Amniotic epithelial cell (primary cell): ENCODE measurements at regions not wholly inside any gene's neighbourhood (a gene's known extent, or its start where the extent isn't known, plus 50 kb on each side); places are given as distances from the start of the nearest gene placed in this dataset.

Experiments
- DNase-seq: peaks from one replicate; pipeline ENCODE4 v3.0.0-alpha.2; 2010; ENCODE audit warnings: low read depth

DNA sequence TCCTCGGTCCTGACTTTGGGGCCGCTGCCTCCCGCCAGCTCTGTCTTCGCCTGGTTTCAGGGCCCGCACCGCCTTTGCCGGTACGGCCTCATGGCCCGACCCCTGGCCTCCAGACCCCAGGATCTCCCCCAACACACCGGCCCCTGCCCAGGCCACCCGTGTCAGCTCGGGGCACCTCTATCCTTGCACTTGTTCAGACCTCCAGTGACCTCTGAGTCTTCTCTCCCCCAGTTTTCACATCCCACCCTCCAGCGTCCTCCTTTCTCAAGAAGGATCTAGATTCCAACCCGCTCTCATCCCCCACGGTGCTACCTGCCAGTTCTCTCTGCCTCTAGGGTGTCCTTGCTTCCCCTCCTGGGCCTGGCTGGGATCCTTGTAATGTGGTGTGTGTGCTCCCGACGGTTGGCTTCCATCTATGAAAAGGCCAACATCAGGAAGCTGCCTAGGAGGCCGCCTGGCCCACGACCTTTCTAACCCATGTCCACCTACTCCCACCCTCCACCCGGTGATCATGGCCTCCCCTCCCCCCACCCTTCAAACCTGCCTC, 61.1 kb downstream of the SPATA31C2 start:
- DNase-seq, result no peak

DNA sequence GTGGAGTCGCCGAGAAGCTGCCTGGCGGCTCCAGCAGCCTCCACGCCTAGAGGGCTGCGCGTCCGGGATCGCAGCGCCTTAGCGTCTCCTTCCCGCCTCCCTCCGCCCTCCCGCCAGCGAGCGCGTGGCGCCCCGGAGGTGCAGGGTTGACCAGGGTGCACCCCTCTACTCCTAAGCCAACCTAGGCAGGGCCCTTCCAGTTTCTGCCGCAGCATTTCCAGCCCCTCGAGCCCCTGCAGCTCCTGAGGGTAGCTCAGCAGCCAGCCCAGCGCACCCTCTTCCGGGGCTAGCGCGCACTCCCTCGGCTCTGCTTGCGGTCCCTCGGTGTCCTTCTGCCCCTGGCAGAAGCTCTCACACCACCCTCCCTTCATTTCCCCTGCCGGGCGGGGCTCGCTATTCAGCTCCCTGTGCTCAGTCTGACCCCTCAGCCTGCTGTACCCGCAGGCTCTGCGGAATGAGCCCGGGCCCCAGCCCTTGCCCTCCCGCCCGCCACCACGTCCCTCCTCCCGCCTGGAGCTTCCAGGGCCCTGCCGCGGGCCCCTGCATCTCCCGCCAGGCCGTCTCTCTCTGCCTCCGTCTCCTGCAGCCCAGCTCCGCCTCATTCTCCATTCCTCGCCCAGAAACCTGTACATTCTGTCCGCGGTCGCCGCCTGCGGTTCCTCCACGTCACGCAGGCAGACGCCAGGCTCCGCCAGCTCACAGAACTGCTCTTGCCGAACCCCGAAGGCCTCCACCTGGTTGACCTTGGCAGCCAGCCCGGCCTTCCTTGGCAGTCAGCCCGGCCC, 61.8 kb downstream of the SPATA31C2 start:
- peak; percentile 96 for DNase-seq

DNA sequence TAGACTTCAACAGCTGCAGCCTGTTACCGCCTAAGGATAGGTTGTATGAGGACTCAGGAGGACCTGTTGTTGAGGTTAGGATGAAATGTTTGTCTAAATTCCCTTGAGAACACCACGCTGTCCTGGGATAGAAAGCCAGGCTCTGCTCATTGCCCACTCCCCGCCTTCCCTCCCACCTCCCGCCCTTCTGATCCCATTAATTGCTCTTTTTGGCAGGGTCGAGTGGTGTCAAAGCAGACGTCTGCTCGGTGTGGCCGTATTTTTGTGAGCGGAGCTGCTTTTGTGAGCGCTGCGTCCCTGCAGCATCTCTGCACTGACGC, 62.3 kb downstream of the SPATA31C2 start:
- peak; percentile 64 for DNase-seq

DNA sequence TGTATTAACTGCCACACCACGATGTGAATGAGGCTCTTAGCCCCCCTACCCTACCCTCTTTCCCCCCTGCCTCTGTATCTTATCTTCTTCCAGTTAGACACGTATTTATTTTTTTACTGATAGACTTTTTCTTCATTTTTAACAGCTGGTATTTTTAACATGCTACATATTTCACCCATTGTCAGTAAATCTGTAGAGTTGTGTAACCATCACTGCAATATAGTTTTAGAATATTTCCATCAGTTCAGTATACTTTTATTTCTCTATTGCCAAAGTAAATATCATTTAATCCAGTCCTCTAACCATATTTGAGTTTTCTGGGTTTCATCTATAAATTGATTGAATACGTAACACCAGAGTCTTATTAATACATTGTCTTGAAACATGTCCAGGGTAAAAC, 62.8 kb downstream of the SPATA31C2 start:
- DNase-seq, result no peak

DNA sequence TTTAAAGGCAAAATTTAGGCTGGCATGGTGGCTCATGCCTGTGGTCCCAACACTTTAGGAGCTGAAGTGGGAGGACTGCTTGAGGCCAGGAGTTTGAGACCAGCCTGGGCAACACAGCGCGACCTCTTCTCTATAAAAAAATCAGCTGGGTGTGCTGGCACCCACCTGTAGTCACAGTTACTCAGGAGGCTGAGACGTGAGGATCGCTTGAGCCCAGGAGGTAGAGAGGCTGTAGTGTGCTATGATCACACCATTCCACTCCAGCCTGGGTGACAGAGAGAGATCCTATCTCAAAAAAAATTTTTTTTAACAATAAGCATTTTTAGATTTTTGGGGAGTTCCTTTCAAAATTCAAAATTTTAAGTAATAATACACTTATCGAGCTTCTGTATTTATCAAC, 63.3 kb downstream of the SPATA31C2 start:
- DNase-seq, result no peak

DNA sequence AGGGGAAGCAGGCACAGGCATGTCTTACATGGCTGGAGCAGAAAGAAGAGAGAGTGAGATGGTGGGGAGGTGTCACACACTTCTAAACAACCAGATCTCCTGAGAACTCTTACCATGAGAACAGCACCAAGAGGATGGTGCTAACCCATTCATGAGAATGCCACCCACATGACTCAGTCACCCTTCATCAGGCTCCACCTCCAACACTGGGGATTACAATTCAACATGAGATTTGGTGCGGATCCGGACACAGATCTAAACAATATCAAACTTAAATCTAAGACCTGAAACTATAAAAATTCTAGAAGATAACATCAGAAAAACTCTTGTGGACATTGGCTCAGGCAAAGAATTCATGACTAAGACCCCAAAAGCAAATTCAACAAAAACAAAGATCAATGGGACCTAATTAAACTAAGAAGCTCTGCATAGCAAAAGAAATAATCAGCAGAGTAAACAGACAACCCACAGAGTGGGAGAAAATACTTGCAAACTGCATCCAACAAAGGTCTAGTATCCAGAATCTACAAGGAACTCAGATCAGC, 65.4 kb downstream of the SPATA31C2 start:
- no peak for DNase-seq

DNA sequence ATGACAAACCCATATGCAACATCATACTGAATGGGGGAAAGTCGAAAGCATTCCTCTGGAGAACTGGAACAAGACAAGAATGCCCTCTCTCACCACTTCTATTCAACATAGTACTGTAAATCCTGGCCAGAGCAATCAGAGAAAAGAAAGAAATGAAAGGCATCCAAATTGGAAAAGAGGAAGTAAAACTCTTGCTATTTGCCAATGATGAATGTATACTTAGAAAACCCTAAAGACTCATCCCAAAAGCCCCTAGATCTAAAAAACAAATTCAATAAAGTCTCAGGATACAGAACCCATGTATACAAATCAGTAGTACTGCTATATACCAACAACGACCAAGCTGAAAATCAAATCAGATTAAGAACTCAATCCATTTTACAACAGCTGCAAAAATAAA, 66.9 kb downstream of the SPATA31C2 start:
- DNase-seq, result no peak

DNA sequence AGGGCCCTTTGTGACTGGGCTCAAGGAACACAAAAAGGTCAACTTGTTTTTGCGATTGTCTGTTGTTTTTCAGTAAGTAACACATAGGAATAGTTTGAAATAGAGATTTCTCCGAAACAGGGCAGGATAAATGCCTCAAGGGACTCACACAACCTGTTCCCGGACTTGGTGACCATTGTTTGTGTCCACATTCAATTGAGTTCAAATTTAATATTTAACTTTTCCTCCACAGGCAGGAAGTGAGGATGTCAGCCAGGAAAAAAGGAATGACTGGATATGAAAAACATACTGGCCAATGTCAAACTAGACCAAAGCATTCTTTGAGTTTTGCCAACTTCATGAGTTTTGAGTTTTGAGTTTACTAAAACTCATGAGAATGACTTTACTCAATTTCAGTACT, 72.7 kb downstream of the SPATA31C2 start:
- no peak for DNase-seq

DNA sequence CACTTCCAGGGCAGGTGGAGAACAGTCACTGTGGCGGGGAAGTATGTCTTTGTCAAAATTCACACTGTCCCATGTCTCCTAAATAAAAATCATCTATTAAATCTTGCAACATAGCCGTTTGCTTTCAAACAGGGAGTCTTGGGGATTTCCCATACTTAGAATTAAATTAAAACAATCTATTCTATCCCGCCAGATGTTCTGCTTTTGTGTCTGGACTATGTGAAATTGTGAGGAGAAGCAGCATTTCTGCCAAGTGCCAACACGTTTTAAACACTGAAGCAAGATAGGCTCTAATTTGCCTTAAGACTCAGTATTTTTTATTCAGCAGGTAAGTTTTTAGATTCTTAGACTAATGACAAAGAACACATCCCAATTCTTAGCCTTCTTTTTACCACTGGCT, 73.7 kb downstream of the SPATA31C2 start:
- DNase-seq, result no peak

DNA sequence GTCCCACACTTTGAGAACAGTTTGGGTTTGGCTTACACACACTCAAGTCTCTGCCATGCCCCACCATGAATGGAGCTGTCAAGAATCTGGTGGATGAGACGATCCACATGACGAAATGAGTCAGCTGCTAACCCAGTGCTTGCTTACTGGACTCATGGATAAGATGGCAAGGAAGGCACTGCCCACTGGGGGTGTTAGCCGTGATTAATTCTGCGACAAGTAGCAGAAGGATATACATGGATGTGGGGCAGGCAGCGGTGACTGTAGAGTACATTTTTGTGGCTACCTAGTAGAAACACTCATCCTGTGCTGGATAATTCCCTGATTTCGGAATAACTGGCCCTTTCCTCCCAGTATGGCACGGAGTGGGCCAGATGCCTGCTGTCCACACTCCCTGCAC, 77.5 kb downstream of the SPATA31C2 start:
- peak; percentile 58 for DNase-seq

DNA sequence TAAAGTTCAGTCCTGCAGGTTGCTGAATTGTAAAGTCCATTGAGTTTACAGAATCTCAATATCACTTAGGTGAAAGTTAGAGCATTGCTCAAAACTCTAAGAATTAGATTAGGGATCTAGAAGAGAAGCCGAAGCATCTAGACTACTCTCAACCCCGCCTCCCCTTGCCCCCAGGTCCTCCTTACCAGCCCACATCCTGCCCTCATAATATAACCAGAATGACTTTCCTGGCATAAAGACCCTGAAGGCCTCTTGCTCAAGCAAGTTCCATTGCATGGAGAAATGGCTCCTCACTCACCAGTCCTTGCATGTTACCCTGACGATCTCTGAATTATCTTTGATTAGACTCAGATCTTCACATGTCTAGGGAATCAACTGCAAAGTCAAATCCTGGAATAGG, 78.8 kb downstream of the SPATA31C2 start:
- DNase-seq, result no peak

DNA sequence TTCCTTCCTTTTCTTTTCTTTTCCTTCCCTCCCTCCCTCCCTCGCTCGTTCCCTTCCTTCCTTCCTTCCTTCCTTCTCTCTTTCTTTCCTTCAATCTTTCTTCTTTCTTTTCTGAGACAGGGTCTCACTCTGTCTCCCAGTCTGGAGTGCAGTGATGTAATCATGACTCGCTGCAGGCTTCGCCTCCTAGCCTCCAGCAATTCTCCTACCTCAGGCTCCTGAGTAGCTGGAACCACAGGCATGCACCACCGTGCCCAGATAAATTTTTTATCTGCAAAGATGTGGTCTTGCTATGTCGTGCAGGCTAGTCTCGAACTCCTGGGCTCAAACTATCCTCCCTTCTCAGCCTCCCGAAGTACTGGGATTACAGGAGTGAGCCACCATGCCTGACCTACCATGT, 81.4 kb downstream of the SPATA31C2 start:
- DNase-seq, result peak; percentile 79

DNA sequence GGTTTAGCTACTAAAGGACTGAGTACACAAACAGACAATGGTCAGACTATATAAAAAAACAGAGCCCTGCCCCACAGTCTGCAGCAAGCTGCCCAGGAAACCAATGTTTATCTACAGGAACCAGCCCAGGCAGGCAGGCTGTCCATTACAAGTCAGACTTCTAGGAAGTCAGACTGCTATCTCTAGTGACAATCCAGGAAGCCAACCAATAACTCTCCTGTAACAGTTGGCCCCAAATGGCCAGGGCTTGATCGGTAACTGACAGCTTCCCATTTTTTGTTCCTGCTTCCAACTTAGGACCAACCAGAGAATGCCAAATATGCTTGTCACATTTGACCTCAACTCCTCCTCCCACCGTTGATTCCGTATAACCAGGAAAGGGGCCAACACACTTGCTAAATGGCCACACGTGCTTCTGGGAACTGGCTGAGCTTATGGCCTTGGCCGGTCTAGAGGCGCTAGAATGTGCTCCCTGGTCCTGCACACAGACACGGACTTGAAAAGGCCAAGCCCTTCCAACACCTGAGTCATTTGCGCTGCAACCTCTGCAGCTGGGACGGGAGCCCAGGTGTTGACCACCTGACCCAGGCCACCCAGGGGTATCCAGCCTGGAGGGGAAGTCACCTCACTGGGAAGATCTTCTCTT, 79.6 kb upstream of the CDK20 start:
- no peak for DNase-seq

DNA sequence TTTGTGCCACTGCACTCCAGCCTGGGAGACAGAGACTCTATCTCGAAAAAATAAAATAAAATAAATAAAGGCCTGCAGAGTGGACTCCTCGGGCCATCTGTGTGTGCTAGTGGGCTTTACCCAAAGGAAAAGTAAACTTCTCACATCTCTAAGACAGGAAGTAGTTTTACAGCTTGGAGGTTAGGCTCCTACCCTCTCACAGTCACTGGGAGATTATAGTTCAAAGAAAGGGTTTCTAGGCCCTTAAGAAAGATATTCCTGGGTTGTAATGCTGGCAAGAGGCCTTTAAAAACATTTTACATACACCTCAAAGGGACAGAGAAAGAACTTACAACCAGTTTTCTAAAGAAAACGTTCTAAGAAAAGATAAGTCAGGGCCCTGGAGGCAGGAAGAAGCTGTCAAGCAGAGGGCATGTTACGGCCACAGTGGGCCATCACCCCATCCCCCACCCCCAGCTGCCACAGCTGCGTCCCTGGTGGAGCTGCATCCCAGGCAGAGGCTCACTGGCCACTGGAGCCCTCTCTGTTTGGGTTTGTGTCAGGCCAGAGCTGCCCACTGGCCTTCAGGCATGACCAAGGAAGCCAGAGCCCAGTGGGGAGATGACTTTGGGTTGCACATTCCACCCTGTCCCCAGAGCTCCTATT, 78.1 kb upstream of the CDK20 start:
- no peak for DNase-seq

DNA sequence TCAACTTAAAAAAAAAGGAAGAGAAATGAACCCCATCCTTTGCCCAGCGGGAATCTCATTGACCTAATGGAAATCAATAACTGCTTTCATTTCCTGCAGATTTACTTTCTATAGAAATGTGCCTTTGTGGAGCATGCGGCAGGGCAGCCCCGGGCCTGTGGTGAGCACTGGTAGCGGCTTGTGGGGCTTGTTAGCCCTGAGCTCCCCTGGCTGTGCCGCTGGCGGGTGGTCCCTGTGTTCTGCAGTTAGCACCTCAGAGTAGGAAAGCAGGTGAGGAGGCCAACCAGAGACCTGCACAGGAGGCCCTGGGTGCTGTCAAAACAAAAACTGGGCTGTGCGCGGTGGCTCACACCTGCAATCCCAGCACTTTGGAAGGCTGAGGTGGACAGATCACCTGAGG, 76.8 kb upstream of the CDK20 start:
- DNase-seq, result no peak

DNA sequence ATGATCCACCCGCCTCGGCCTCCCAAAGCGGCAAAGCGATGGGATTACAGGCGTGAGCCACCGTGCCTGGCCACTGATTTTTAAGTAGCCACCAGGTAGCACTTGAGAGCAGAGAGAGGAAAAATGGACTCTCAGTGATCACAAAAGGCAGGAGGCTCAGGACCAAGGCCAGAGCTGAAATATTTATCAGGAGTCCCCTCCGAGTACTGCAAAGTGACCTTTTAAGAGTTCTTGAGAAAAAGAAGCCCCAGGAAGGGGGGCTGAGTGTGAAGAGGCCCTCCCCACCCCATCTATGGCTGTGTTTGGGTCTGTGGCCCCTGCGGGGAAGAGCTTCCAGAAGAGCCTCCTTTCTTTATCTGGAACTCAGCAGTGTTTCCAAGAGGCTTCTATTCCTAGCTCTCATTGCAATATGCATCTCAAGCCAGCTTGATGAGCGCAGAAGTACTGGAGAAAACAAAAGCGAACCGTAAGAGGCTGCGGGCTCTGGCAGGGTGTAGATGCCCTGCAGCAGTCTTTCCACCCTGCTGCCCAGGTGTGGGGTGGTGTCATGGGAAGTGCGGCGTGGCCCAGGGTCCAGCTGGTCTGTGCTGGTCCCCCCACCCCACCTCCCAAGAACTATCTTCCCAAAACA, 75.5 kb upstream of the CDK20 start:
- DNase-seq, result no peak

DNA sequence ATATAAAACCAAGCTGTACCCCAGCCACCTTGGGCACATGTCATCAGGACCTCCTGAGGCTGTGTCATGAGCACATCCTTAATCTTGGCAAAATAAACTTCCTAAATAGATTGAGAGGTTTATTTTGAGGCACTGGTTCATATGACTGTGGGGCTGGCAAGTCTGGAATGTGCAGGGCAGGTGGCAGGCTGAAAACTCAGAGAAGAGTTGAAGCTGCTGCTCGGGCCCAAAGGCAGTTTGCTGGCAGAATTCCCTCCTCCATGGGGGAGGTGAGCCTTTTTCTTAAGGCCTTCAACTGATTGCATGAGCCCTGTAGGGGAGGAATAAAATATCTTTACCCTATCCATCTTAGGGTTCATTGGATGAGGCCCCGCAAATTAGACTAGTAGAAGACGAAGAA, 72.2 kb upstream of the CDK20 start:
- no peak for DNase-seq

DNA sequence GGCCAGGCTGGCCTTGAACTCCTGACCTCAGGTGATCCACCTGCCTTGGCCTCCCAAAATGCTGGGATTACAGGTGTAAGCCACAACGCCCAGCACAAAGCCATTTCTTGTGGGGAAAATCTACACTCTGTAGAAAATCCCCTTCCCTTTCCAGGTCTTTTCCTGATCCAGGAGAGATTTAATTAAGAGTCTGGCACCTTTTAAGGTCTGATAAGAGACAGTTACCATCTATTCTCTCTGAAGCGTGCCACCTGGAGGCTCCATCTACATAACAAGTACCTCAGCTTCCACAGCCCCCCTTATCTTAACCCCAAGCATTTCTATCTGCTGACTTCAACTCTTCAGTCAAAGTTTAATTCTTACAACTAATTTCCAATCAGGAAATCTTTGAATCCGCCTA, 71.4 kb upstream of the CDK20 start:
- no peak for DNase-seq

DNA sequence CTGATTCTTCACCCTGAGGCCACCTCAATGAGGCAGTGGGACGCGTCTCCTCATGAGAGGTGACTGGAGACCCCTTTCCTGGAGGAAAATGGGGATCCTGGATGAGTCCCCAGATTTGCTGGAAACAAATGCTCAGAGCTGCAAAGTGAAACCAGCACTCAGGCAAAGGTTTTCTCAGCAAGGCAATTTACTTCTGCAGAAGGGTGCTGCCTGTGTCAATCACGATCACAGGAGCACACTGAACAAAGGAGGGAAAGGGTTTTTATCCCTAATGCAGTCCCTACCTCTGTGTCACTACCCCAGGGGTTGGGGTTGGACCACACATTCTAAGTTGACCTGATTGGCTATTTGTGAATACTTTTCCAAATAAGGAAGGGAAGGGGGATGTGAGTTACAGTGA, 69.9 kb upstream of the CDK20 start:
- DNase-seq, result peak; percentile 14

DNA sequence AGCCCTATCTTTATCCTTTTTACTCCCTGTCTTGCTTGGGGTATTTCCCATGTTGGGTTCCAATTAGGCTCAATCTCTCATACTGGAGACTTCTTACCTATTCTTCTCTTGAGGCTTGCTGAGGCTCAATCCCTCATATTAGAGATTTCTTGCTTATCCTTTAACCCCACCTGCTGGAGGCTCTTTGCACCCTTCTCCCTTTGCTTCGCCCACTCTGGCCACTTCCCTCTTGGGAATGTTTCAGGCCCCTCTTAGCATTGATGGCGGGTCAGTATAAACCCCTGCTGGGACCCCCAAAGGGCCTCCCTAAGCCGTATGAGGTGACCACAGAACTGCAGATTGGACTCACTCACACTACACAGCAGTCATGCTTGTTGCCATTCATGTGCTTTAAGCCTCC, 69.3 kb upstream of the CDK20 start:
- no peak for DNase-seq

DNA sequence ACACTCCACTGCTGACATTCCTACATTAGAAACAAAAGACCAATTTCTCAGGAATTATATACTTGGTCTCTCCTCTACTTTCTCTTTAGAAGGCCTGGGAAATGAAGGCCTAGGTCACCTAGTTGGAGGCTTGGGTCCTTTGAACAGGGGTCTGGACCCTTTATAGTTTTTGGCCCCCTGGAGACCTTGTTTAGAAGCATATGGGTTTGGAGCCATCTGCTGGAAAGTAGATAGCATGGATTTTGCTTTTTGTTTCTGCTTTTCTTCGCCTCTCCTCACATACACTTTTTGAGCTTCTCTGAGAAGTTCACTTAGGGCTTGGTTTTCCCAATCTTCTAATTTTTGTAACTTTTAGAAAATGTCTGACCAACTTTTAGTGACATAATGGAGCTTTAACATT, 67.1 kb upstream of the CDK20 start:
- peak; percentile 24 for DNase-seq

DNA sequence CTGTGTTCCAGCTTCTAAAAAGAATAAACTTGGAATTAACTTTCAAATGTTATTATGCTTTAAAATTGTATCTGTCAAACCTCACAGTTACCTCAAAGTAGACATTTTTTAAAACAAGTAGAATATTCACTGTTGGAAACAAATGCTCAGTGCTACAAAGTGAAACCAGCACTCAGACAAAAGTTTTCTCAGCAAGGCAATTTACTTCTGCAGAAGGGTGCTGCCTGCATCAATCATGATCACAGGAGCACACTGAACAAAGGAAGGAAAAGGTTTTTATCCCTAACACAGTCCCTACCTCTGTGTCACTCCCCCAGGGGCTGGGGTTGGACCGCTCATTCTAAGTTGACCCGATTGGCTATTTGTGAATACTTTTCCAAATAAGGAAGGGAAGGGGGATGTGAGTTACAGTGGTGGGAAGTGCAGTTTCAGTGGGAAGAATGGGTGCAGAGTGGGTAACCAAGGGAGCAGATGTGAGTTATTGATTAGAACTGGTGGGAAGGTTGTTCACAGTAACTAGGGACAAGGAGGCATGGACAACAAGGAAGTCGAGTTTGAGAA, 63.0 kb upstream of the CDK20 start:
- no peak for DNase-seq
